T47D (cell line): ENCODE measurements at regions not wholly inside any gene's neighbourhood (a gene's known extent, or its start where the extent isn't known, plus 50 kb on each side); places are given as distances from the start of the nearest gene placed in this dataset.

Experiments used
- DNase-seq, 2 experiments: peaks; one replicate each; pipeline versions ENCODE4 v3.0.0 to v3.0.0-alpha.2; 2011 to 2012; ENCODE audit warnings: low read depth in 1 of 2, low spot score in 1 of 2
- JUND ChIP-seq: IDR thresholded peaks from 2 replicates; pipeline ENCODE4 v1.6.1; 2012; ENCODE audit warnings: low read depth
- in situ Hi-C: cut with HindIII; loops from 2 replicates; pipeline ENCODE4 v1.10.0; 2016; ENCODE audit warnings: low sequenced_read_pairs, low pct_unique_long_range_greater_than_20kb

DNA sequence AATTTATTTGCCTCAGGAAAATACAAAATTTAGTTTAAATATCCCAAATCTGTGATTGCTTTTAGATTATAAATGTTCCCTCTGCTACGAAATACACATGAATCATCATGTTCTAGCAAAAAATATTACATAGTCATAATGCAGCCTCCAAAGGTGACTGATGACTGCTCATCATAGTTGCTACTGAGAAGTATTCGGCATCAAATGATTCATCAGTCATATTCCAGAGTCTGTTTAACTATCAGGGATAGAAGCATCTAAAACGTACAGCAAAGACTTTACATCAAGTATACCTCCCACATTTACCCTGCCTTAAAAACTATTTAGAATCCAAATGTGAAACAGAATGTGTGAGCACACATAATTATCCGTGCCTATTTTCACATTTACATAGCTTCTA is 626.0 kb downstream of the CDH26 start:
- DNase-seq: no peak
- in situ Hi-C loops: no loop called here
- no peak for TF ChIP-seq JUND

DNA sequence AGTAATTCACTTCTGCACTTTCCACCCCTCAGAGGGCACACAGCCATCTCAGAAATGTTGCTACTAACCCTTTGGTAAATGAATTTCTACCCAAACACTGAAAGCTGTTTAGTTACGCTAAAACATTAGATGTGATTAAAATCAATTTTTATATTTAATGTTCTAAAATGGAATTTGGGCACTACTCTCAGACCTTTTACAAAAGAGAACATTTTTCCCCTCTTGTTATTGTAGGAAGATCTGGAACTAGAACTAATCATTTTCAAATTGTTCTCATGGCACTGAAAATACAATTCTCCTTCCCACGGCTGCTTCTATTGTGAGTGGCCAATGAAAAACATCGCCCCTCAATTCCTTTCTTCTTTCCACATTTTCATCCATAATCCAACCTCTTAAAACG is 627.4 kb downstream of the CDH26 start:
- no peak for TF ChIP-seq JUND
- no peak for DNase-seq
- in situ Hi-C loops: no loop called here

DNA sequence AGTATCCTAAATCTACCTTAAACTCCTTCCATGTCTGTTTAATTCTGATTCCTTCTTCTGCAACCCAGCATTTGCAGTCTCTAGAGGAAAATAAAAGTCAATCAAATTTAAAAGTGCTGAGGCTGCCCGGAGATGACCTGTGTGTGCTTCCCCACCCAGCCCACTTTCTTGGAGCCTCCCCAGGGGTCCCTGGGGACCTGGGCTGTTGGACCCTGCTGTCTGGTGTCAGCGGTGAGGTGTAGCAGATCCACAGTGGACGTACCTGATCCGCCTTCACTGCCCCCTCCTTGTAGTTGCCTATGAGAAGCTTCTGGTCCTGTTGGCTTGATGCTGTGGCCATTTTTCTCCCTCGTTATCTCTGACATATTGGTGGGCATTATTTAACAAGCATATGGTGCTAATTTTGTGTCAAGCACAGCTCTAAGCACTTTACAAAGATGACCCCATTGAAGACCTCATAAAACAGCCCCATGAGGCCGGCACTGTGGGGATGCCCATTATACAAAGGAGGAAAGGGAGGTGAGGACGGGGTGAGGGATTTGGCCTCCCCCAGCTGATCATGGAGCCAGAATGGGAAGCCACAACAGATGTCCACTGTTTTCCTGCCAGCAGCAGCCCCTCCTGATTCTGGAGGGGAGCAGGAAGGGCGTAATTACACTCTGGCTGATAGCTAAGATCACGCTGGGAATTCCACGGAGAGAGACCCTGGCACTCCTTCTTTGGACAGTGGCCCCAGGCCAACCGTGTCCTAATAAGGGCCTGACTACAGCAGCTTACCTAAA is 628.2 kb downstream of the CDH26 start:
- no peak for TF ChIP-seq JUND
- in situ Hi-C loops: no loop called here

GRCh38 chr20:60587986-60588385 is 629.8 kb downstream of the CDH26 start:
- TF ChIP-seq JUND: no peak
- in situ Hi-C loops: no loop called here
- DNase-seq: no peak

More for the DNA sequence above, 628.2 kb downstream of the CDH26 start:
- DNase-seq: no peak

DNA sequence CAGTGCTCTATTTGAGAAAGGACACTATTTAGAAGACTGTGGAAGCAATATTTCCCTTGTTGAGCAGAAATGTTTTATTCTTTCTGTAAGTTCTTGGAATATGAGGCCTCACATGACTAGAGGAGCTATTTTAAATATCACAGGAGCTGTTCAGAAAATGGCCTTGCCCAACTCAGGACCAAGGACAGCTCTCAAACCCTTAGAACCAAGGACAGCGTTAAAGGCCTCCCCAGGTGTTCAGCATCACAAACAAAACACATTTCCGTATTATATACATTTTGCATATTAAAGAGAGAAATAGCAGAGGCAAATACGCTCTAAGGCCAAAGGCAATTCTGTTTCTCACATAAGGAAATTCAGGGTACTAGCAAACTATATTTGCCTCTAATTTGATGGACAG is 631.4 kb downstream of the CDH26 start:
- in situ Hi-C loops: no loop called here
- DNase-seq: peak; percentile 31 to 74
- no peak for TF ChIP-seq JUND

DNA sequence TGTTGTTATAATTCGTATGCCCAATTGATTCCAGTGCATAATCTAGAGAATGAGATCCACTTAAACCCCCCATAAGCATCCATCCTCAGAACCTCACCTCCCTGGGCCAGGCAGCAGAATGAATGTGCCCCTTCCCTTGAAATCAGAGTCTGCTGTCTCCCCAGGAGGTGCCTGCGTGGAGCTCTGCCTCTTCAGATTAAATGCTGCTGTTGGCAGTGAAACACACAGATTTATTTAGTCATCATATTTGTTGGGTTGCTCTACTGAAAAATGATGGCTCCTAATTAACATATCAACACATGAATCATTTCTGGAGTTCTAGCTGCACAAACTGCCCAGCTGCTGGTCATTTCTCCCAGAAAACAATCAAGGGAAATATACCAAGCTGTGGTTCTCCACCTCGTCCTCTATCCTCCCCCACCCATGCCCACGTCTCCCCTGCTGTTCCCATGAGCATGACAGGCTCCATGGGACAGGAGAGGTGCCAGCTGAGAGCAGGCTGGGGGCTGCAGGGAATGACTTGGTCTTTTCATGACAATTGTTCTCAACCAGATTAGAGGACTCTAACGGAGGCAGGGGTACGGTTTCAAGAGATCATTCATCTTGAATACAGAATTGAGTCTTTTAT is 633.1 kb downstream of the CDH26 start:
- no peak for DNase-seq
- in situ Hi-C loops: no loop called here
- TF ChIP-seq JUND: no peak

- no peak for DNase-seq
- TF ChIP-seq JUND: no peak
- in situ Hi-C loops: no loop called here
These were observed 640.3 kb downstream of the CDH26 start for GRCh38 chr20:60598528-60598927.

DNA sequence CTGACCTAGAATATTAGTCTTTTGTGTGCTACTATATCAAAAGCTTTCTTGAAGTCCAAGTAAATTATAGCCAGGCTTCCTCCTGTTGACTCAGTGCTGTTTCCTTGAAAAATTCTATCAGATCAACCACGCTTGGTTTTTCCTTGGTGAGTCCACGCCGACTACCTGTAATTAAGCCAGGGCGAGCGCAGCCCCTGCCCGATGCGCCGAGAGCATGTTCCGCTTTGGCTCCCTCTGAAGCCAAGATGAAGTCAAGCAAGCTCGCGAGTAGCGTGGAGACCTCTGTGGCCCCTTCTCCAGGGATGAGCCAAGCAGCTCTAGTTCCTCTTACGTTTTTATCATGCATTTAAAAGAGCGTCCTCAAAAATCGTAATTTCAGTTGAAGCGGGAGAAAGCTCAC is 641.2 kb downstream of the CDH26 start:
- in situ Hi-C loops: no loop called here
- no peak for DNase-seq
- TF ChIP-seq JUND: no peak

DNA sequence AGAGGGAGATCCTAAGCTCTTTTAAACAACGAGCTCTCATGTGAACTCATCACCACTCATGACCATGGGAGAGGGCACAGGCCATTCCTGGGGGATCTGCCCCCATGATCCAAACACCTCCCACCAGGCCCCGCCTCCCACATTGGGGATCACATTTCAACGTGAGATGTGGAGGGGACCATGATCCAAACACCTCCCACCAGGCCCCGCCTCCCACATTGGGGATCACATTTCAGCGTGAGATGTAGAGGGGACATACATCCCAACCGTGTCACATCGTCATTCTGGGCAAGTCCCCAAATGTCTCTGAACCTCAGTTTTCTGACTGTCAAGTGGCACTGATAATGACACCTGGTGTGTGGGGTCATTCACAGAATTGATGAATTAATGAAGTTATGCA is 641.8 kb downstream of the CDH26 start:
- in situ Hi-C loops: no loop called here
- no peak for TF ChIP-seq JUND

GRCh38 chr20:60624066-60624465 is 628.0 kb upstream of the CDH4 start:
- TF ChIP-seq JUND: no peak
- in situ Hi-C loops: no loop called here

More for the DNA sequence above, 641.8 kb downstream of the CDH26 start:
- no peak for DNase-seq

DNA sequence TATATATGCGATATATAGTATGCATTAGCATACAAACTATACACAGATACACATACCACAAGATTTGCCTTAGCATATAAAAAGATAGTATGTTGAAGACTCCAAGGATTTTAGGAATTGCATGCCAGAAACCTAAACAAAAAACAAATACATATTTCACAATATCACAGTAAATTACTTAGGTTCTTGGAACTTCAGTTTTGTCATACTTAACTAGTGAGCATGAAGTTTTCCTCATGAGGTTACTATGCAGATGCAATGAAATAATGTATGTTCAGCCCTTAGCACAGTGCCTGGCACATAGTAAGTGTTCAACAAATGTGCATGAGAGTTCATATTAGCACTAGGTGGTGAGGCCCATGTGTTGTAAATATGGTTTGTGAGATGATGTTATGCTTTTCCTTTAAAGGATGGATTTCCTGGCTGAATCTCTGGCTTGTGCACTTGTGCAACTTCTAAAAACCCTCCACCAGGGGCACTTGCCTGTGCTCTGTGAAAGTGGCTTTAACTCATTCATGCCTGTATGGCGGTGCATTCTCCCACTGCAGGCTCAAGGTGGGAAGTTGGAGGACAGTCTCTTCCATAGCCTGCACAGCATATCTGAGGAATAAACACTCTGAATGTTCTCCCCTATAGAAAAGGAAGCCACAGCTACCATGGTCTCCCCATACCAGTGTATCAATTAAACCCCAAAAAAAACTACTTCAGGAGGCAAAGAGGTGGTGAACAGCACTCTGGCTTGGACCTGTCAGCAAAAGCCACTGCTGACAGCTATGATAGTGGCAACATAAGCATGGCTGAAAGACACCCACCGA is 624.1 kb upstream of the CDH4 start:
- DNase-seq: no peak
- TF ChIP-seq JUND: no peak
- in situ Hi-C loops: no loop called here

More at GRCh38 chr20:60624066-60624465, 628.0 kb upstream of the CDH4 start:
- DNase-seq: no peak

- in situ Hi-C loops: no loop called here
- DNase-seq: no peak
- no peak for TF ChIP-seq JUND
These were observed 623.3 kb upstream of the CDH4 start for GRCh38 chr20:60628749-60629148.

GRCh38 chr20:60629206-60629605 is 622.9 kb upstream of the CDH4 start:
- in situ Hi-C loops: no loop called here
- no peak for TF ChIP-seq JUND
- no peak for DNase-seq
